H1 (cell line): ENCODE measurements at regions not wholly inside any gene's neighbourhood (a gene's known extent, or its start where the extent isn't known, plus 50 kb on each side); places are given as distances from the start of the nearest gene placed in this dataset.

Experiments
- CTCF ChIA-PET: fragments of 300-600 bp; sonication (Branson Sonifier 250); formaldehyde crosslinking; loops from one replicate; lab custom pipeline; 2021; ENCODE audit not compliant: partially characterized antibody; lab: Charles Lee
- POLR2A ChIA-PET: fragments of 300-600 bp; sonication (Branson Sonifier 250); formaldehyde crosslinking; loops from one replicate; lab custom pipeline; 2021; ENCODE audit warnings: inconsistent platforms; ENCODE audit not compliant: partially characterized antibody; lab: Charles Lee
- DNase-seq, 2 experiments: peaks; one replicate each; pipeline versions ENCODE4 v3.0.0 to v3.0.0-alpha.2; 2010 to 2022; ENCODE audit warnings: low spot score in 2 of 2, low read depth in 1 of 2, mixed read lengths in 1 of 2
- FAIRE-seq: peaks from 2 replicates; lab custom pipeline; 2011; peaks lifted over from hg19 to GRCh38; lab: Jason Lieb, UNC
- H2AFZ ChIP-seq: 2 replicates; pipeline ENCODE4 v1.8.1; 2012; ENCODE audit warnings: low read length, inconsistent platforms
- H2AK5ac ChIP-seq: 2 replicates; pipeline ENCODE4 v1.6.1; 2013; ENCODE audit warnings: low read depth, low read length
- H2BK120ac ChIP-seq: replicated peaks from 2 replicates; pipeline ENCODE3; 2013; ENCODE audit warnings: low read depth, low read length, inconsistent platforms
- H2BK12ac ChIP-seq: 2 replicates; pipeline ENCODE4 v1.6.1; 2013; ENCODE audit warnings: low read depth, low read length
- H2BK15ac ChIP-seq: 2 replicates; pipeline ENCODE4 v1.6.1; 2013; ENCODE audit warnings: low read length
- H2BK20ac ChIP-seq: 2 replicates; pipeline ENCODE4 v1.6.1; 2013; ENCODE audit warnings: low read length
- H2BK5ac ChIP-seq: 2 replicates; pipeline ENCODE4 v1.6.1; 2013; ENCODE audit warnings: low read depth, low read length
- H3K14ac ChIP-seq: 2 replicates; pipeline ENCODE4 v1.6.1; 2013; ENCODE audit warnings: inconsistent platforms; ENCODE audit not compliant: insufficient read length
- H3K18ac ChIP-seq: 2 replicates; pipeline ENCODE4 v1.6.1; 2013; ENCODE audit warnings: low read length; ENCODE audit errors: extremely low read depth
- H3K23ac ChIP-seq: 2 replicates; pipeline ENCODE4 v1.6.1; 2013; ENCODE audit warnings: inconsistent platforms; ENCODE audit not compliant: insufficient read length
- H3K23me2 ChIP-seq: 2 replicates; pipeline ENCODE4 v1.6.1; 2013; ENCODE audit warnings: low read depth, low read length
- H3K27ac ChIP-seq: 2 replicates; pipeline ENCODE4 v1.6.1; 2011; ENCODE audit warnings: low read depth, low read length, inconsistent platforms
- H3K27me3 ChIP-seq, 4 experiments: replicated peaks in 1 of 4; 1 replicate in 1 of 4; 2 replicates in 3 of 4; pipeline versions ENCODE4 v1.6.1 to v1.8.1; 2011 to 2013; ENCODE audit warnings: low read length in 3 of 4, mild to moderate bottlenecking in 3 of 4, inconsistent platforms in 2 of 4, mixed read lengths in 2 of 4, moderate library complexity in 1 of 4; ENCODE audit not compliant: control insufficient read depth in 3 of 4, insufficient read depth in 3 of 4; ENCODE audit errors: extremely low read depth in 1 of 4
- H3K36me3 ChIP-seq, 4 experiments: 2 replicates each; pipeline versions ENCODE4 v1.6.1 to v1.8.1; 2011 to 2013; ENCODE audit warnings: mild to moderate bottlenecking in 4 of 4, low read length in 3 of 4, moderate library complexity in 2 of 4, control low read depth in 1 of 4, inconsistent platforms in 1 of 4; ENCODE audit not compliant: insufficient read depth in 4 of 4, control insufficient read depth in 2 of 4
- H3K4ac ChIP-seq: replicated peaks from 2 replicates; pipeline ENCODE3; 2013; ENCODE audit warnings: low read length, low read depth, mixed read lengths, inconsistent platforms; ENCODE audit not compliant: insufficient read length
- H3K4me1 ChIP-seq, 4 experiments: replicated peaks in 1 of 4; 1 replicate in 1 of 4; 2 replicates in 3 of 4; pipeline versions ENCODE4 v1.6.1 to v1.8.1; 2011 to 2013; ENCODE audit warnings: low read length in 3 of 4, inconsistent platforms in 2 of 4, mixed read lengths in 1 of 4; ENCODE audit not compliant: insufficient read depth in 4 of 4, control insufficient read depth in 3 of 4
- H3K4me2 ChIP-seq, 2 experiments: 2 replicates each; pipeline versions ENCODE4 v1.6.1 to v1.8.1; 2011 to 2013; ENCODE audit warnings: low read depth in 2 of 2, low read length in 2 of 2, control low read depth in 1 of 2, inconsistent platforms in 1 of 2, mild to moderate bottlenecking in 1 of 2; ENCODE audit not compliant: insufficient read depth in 1 of 2
- H3K4me3 ChIP-seq, 4 experiments: fragments of 200-600, 300-600 bp in 1 of 4; sonication (generic), shearing (Covaris generic), sonication (Bioruptor Twin) in 1 of 4; 2 replicates each; pipeline versions ENCODE4 v1.5.1 to v1.8.1; 2011 to 2016; ENCODE audit warnings: low read length in 4 of 4, low read depth in 3 of 4, control low read depth in 2 of 4, inconsistent platforms in 2 of 4, mild to moderate bottlenecking in 2 of 4, mixed read lengths in 1 of 4, moderate library complexity in 1 of 4; ENCODE audit not compliant: insufficient read depth in 2 of 4; ENCODE audit errors: extremely low read depth in 1 of 4
- H3K56ac ChIP-seq: replicated peaks from 2 replicates; pipeline ENCODE3; 2013; ENCODE audit warnings: low read depth, mild to moderate bottlenecking, mixed read lengths, low read length, inconsistent platforms; ENCODE audit not compliant: insufficient read length
- H3K79me1 ChIP-seq: 2 replicates; pipeline ENCODE4 v1.6.1; 2013; ENCODE audit warnings: low read depth, low read length, control low read depth
- H3K79me2 ChIP-seq, 2 experiments: 2 replicates each; pipeline versions ENCODE4 v1.6.1 to v1.8.1; 2012 to 2013; ENCODE audit warnings: low read length in 2 of 2, mild to moderate bottlenecking in 2 of 2, inconsistent platforms in 1 of 2; ENCODE audit not compliant: insufficient read depth in 2 of 2, control insufficient read depth in 1 of 2
- H3K9ac ChIP-seq, 4 experiments: replicated peaks in 1 of 4; 1 replicate in 1 of 4; 2 replicates in 3 of 4; pipeline versions ENCODE4 v1.6.1 to v1.8.1; 2011 to 2013; ENCODE audit warnings: low read depth in 3 of 4, low read length in 3 of 4, control low read depth in 2 of 4, mild to moderate bottlenecking in 2 of 4, moderate library complexity in 2 of 4, inconsistent platforms in 1 of 4; ENCODE audit errors: extremely low read depth in 1 of 4
- H3K9me3 ChIP-seq, 2 experiments: 2 replicates each; pipeline versions ENCODE4 v1.6.1 to v1.8.1; 2012 to 2013; ENCODE audit warnings: mild to moderate bottlenecking in 2 of 2, moderate library complexity in 2 of 2, control low read depth in 1 of 2, inconsistent platforms in 1 of 2, low read depth in 1 of 2, low read length in 1 of 2, mixed read lengths in 1 of 2; ENCODE audit not compliant: insufficient read depth in 2 of 2
- H4K20me1 ChIP-seq, 2 experiments: replicated peaks in 1 of 2; 2 replicates each; pipeline versions ENCODE3 to v1.8.1; 2011 to 2013; ENCODE audit warnings: inconsistent platforms in 2 of 2, low read length in 2 of 2, mild to moderate bottlenecking in 1 of 2; ENCODE audit not compliant: insufficient read depth in 2 of 2, control insufficient read depth in 1 of 2
- H4K5ac ChIP-seq: 2 replicates; pipeline ENCODE4 v1.6.1; 2013; ENCODE audit warnings: low read length, low read depth, mixed read lengths, inconsistent platforms; ENCODE audit not compliant: insufficient read length
- H4K8ac ChIP-seq: 2 replicates; pipeline ENCODE4 v1.8.0; 2013; ENCODE audit warnings: mild to moderate bottlenecking, moderate library complexity, low read length, inconsistent platforms; ENCODE audit not compliant: insufficient read depth; ENCODE audit errors: extremely low read depth
- H4K91ac ChIP-seq: replicated peaks from 2 replicates; pipeline ENCODE3; 2013; ENCODE audit warnings: low read length, mixed read lengths, inconsistent platforms; ENCODE audit not compliant: insufficient read length
- CTBP2 ChIP-seq: IDR thresholded peaks from 2 replicates; pipeline ENCODE4 v1.7.0; 2011; ENCODE audit warnings: borderline replicate concordance, mild to moderate bottlenecking, moderate library complexity, mixed read lengths, low read length; ENCODE audit not compliant: insufficient read depth, insufficient read length
- POLR2AphosphoS5 ChIP-seq: IDR thresholded peaks from 2 replicates; pipeline ENCODE4 v1.6.1; 2011; ENCODE audit warnings: low read depth, low read length
- SIRT6 ChIP-seq: IDR thresholded peaks from one replicate; pipeline ENCODE4 v1.7.1; 2012; ENCODE audit warnings: low read length, inconsistent platforms
- SP4 ChIP-seq: IDR thresholded peaks from 2 replicates; pipeline ENCODE4 v1.6.1; 2012; ENCODE audit warnings: low read length, inconsistent platforms
- ZNF274 ChIP-seq: IDR thresholded peaks from 2 replicates; pipeline ENCODE4 v1.7.0; 2012; ENCODE audit warnings: low read length, borderline replicate concordance; ENCODE audit errors: extremely low read depth
- WGBS, 2 experiments: shearing (Covaris generic) in 1 of 2; methylation state at CpG; one replicate each; pipeline versions ENCODE4 v1.1.6 to v1.1.7; 2013 to 2015; ENCODE audit warnings: low lambda C conversion rate in 2 of 2, mixed read lengths in 2 of 2, inconsistent platforms in 1 of 2, low coverage in 1 of 2, missing lambda C conversion rate in 1 of 2; ENCODE audit not compliant: insufficient replicate concordance in 2 of 2, insufficient coverage in 1 of 2, insufficient read length in 1 of 2; ENCODE audit errors: extremely low coverage in 1 of 2, missing lambda C conversion rate in 1 of 2; 5-methylcytosine and 5-hydroxymethylcytosine counted together

DNA sequence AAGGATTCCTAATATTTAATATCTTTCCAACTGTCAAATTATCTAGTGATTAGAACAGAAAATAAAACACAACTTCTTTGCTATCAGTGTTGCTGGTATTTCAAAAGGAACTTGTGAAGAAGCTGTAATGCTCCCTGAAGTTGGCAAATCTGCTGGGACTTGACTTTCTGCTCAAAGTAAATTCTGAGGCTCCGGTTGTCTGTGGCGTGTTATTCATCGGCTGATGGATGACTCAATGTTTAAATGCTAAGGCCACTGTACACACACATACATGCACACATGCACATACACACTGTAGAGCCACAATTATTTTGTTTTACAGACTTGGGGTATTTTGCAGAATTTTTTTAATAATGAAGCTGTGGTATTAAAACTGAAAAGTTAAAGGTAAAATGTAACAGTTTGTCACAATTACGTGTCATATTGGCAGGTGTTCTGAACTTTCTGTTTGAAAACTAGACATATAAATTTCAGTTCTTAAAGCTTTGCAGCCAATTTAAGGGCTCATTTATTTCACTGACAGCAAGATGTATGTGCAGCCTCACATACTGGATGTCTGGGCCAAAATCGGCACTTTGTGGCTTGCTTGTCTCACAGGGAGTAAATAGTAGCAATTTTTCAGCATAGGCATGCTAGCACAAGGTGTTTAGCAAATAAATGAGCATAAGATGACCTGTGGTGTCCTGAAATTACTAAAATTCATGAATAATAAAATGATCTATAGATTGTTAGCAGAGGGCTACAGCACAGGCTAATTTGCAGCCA is 1691.7 kb upstream of the PCDH20 start:
- no peak overlapping the region for H3K4me2 ChIP-seq
- no peak overlapping the region for H2BK5ac ChIP-seq
- no peak overlapping the region for H4K8ac ChIP-seq
- H3K4ac ChIP-seq = no peak overlapping the region
- H3K18ac ChIP-seq = no peak overlapping the region
- ChIA-PET POLR2A (no interaction called here), CTCF (no interaction called here)
- H2BK12ac ChIP-seq = no peak overlapping the region
- H3K27ac ChIP-seq = no peak overlapping the region
- H3K23ac ChIP-seq = no peak overlapping the region
- WGBS, 2 experiments = 87% methylated on average over 5 of the region's 5 CpGs; no CpG with 5 or more reads in 1 of the 2 experiments
- H3K4me3 ChIP-seq = no peak overlapping the region
- no peak for DNase-seq
- H4K5ac ChIP-seq = no peak overlapping the region
- H3K9me3 ChIP-seq = no peaks in the 10 kb centered on the region
- no peak overlapping the region for H2BK15ac ChIP-seq
- H3K14ac ChIP-seq = no peak overlapping the region
- no peaks in the 10 kb centered on the region for H3K79me2 ChIP-seq
- no peak for FAIRE-seq
- TF ChIP-seq POLR2AphosphoS5 = no peak
- no peak for TF ChIP-seq SIRT6
- TF ChIP-seq ZNF274 = no peak
- TF ChIP-seq CTBP2 = no peak
- TF ChIP-seq SP4 = no peak
- H2BK20ac ChIP-seq = no peak overlapping the region
- H4K91ac ChIP-seq = no peak overlapping the region
- H3K4me1 ChIP-seq = no peaks in the 10 kb centered on the region
- no peak overlapping the region; the same call in 1 of the 2 replicates for H2AFZ ChIP-seq
- H4K20me1 ChIP-seq = no peaks in the 10 kb centered on the region
- H2AK5ac ChIP-seq = no peak overlapping the region
- H3K56ac ChIP-seq = no peak overlapping the region
- H3K27me3 ChIP-seq = no peaks in the 10 kb centered on the region
- no peaks in the 10 kb centered on the region for H3K23me2 ChIP-seq
- H3K79me1 ChIP-seq = no peaks in the 10 kb centered on the region
- no peak overlapping the region for H3K9ac ChIP-seq
- no peaks in the 10 kb centered on the region for H3K36me3 ChIP-seq
- H2BK120ac ChIP-seq = no peak overlapping the region
